HG03575 (cell line): ENCODE measurements at regions not wholly inside any gene's neighbourhood (a gene's known extent, or its start where the extent isn't known, plus 50 kb on each side); places are given as distances from the start of the nearest gene placed in this dataset.

Source experiments
- ATAC-seq: cut with Tn5 transposase; IDR thresholded peaks from one replicate; pipeline ENCODE4 v1.9.1; 2021; ENCODE audit not compliant: unreplicated experiment, insufficient number of reproducible peaks, low FRiP score; ENCODE audit errors: extremely low read depth

DNA sequence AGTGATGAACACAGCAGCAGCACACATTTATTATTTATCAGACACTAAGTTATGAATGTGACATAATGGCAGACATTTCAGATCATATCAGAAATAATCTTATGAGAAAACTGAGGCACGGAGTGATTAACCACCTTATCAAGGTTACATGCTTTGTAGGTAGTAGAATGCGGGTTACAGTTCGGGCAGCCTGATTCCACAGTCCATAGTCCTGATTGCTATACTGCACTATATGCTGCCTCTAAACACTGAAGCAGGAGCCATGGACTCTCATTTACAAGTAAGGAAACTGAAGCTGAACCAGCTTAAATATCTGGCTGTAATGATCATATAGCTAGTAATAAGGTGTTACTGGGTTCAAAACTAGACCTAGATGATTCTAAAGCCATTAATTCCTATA is 291.3 kb upstream of the ADAMTSL1 start:
- ATAC-seq: no peak

DNA sequence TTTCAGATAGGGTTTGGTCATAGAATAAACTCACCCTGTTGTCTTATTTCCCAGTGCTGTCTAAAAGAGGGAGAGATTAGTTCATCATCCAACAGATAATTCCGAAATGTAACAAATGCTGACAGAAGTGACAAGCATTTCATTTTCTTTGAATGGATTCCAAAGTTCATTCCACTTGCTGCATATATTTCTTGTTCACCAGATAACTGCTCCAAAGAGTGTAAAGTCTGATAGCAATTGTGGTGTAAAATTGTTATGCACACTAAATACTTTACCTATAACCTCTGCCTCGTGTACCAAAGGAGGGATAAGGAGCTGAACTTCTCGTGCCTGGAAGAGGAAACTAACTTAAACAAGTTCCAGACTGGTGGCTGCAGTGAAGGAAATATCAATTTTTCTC is 290.0 kb upstream of the ADAMTSL1 start:
- ATAC-seq: no peak

DNA sequence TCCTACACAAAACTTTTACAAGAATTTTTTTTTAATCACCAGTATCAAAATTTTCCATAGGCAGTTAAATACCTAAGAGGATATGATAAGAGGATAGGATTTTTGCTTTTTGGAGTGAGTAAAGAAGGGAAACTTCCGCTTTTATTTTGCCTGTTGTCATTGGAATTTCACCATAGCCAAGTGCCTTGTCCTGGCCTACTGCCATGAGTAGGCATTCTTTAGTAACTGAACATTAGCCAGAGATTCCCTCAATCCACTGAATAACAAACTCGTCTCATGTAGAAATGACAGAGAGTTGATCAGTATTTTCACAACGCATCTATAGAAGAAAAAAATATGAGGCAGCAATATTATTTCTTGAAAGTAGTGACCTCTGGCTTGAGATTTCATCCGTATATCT is 289.6 kb upstream of the ADAMTSL1 start:
- no peak for ATAC-seq

DNA sequence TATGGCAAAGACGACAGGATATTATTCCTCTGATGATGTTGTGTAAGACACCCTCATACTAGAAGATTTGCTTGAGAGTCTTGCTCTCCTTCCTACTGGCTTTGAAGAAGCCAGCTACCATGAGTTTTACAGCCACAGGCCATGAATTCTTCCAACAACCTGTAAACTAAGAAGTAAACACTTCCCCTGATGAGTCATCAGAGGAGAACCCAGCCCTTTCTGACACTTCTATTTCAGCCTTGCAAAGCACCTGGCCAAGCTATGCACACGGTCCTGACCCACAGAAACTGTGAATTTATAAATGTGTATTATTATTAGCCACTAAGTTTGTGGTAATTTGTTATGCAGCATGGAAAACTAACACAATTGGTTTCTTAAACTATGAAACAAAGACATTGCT is 288.8 kb upstream of the ADAMTSL1 start:
- ATAC-seq: no peak

DNA sequence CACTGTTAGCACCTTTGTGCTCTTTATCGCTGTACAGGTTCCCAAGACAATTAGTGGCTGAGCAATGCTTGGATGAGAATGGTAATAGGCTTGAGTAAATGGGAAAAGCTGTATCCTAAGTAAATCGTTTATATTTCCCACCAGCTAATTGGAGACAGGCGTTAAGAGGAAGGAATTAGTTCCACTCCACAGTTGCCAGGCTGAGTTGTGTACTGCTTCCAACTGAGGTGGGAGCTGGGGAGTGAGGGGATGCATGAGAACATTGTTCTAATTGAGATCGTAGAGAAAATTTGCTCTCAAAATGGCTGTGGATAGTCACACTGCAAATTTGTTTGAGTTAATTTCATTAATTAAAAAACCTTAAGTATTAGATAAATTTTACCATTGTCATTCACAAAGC is 285.0 kb upstream of the ADAMTSL1 start:
- no peak for ATAC-seq

DNA sequence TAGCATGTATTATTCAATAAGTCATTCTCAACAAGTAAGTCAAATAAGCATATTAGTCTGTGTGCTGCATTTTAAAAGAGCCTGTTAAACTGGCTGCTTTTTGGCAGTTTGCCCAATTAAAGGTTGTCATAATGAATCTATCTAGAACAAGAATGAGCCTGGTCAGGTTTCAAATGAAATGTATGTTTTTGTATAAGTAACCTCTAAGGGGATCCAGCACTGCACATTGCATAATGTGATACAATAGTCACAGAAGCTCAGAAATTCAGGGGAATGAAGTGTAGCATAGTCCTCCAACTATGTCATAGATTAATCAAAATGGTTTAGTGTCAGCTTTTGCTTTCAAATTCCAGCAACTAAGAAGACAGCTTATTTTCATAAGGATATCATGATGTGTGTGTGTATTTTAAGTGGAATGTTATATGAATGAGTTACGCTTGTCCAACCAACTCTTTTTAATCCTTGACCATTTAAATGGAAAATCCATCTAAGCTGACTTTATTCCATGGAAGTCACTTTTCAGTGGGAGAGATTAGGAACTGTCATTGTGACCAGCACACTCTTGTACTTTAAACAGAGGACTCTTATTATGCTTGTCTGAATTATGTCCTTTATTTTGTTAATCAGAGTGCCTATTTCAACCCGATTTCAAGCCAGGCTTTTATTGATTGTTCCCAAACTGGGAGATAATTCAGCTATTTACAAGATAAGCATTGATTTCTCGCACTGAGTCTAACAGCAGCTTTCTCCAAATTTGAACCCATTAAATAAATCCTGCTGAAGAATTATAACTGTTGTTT is 283.9 kb upstream of the ADAMTSL1 start:
- ATAC-seq: no peak

DNA sequence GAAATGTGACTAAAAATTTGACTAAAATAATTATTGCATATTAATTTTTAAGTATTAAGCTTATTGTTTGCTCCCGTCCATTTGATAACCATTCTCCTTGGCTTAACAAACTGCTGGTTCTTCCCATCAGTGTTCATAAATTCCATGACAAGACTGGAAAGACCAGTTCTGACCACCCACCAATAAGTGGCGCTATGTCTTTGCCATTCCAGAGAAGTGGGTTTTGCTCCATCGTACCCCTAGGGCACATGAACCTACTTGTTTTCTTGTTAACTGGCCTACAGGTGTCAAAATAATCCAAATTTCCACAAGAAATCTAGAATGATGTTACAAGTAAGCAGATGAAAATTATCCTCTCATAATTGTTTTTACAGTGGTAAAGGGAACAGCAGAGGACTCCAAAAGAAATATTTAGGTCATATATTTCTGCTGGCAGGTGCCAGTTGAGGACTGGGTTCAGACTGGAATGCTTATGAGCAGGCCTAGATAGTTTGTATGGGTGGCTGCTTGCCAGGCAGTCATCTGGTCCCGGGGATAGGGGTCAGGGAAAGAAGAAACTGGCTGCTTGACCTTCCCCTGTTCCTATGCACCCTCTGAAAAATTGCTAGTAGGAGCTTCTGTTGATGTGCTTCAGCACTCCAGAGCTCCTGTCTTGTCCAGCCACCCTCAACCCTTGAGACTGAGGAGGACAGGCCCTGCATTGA is 283.1 kb upstream of the ADAMTSL1 start:
- ATAC-seq: no peak

DNA sequence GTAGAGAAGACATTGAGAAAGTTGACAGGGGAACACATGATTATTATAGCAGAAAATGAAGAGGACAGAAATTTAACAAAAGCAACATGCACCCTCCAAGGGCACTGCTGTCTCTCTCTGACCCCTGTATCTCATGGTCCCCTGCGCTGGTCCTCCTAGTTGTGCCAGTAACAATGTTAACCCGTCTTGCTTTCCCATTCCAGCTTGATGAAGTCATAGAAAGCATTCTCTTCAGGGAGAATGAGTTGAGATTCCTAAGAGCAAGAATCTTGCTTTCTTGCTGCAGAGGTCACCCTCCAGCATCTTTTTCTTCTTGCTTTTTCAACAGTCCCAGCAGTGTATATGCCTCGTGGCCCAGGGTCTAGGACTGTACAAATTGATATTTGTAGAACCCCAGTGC is 279.6 kb upstream of the ADAMTSL1 start:
- no peak for ATAC-seq

DNA sequence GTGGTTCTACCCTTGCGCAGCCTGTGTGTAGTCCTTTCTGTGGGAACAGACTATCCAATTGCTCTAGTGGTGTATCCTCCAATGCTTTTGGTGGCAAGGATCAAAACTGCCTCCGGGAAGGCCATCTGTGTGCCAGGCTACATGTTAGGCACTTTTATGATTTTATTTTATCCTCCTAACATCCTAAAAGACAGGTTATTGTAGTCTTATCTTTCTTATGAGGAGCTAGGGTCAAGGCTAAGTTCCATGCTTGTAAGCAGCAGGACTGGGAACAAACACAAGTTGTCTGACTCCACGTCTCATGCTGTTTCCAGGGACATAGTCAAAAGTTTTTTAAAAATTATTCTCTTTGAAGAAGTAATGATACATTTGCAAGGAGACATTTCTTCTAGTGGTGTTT is 278.7 kb upstream of the ADAMTSL1 start:
- no peak for ATAC-seq

DNA sequence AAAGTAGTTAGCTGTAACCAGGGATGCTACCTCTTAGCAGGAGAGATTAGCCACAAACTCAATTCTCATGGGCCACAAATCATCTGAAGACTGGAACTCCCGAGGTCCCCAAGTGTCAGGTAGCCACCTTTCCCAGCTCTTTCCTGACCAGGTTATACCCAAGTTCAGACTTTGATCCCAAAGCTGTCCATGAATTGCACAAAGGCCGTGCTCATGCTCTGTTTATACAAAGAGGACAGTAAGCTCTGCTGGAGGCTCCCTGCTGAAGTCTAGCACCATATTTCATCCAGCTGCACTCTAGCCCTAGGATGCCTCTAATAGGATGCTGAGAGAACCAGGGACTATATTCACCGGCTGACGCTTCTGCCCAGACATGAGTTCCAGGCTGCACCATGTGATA is 271.0 kb upstream of the ADAMTSL1 start:
- no peak for ATAC-seq

DNA sequence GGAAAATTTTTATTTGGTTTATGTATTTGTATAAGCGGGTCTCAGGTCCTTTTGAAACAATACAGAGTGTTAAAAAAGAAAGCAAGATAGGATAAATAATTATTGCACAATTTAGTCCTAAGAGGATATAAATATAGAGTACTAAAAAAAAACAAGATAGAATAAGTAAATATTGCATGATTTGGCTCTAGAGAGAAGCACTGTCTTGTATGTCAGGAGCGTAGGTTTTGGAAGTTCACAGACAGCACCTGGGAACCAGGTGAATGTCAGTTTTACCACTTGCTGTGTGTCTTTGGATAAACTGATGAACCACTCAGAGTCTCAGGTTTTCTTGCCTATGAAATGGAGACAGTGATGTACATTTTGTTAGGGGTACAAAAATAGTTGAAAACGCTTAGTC is 266.2 kb upstream of the ADAMTSL1 start:
- ATAC-seq: no peak

DNA sequence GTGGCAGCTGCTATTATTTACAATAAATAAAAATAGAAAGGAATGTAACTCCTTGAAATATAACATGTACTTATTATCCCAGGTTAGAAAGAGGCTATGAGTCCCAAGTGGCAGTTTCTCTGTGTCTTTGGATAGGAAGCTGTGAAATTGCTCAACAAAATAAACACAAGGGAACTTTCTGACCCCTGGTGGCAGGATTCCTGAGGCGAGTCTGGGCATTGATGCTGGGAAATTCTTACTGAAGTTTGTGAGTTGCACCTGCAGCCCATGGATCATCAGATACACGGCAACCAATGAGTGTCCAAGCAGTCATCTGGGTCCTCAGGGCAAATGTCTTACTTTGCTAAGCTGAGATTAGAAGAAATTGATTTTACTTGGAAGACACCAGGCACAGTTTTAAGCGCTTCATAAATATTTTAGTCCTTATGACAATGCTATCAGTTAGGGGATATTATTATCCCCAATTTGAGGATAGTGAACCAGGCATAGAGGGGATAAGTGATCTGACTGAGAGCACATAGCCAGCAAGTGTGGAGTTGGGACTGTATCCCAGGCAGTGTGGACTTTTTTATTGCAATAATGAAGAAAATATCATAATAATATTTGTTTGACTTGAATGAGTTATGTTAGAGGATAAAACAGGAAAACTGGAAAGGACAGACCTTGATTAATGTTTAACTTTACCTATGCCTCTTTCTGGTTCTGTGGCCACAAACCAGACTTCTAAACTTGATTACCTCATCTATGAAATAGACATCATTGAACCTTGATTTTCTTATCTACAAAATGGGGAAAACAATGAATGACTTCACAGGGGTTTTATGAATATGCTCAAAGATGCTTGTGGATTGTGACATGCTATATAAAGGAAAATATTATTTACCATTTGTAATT is 265.5 kb upstream of the ADAMTSL1 start:
- no peak for ATAC-seq

DNA sequence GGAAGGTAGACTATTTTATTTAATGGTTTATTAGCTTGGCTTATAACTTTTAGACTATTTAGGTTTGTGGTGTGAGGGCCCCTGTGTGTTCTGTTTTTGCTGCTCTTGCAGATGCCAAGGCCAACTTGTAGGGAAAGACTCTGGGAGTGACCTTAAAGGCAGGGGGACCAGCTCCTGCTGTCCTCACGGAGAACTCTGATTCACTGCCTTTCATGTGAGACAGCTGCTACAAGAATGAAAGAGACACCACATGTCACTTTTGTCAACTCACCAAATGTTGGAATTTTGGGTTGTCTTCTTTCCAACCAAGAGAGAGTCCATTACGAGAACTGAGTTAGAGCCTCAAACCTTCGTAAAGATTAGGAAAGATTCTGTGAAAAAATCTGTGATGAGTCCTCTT is 258.3 kb upstream of the ADAMTSL1 start:
- ATAC-seq: no peak

DNA sequence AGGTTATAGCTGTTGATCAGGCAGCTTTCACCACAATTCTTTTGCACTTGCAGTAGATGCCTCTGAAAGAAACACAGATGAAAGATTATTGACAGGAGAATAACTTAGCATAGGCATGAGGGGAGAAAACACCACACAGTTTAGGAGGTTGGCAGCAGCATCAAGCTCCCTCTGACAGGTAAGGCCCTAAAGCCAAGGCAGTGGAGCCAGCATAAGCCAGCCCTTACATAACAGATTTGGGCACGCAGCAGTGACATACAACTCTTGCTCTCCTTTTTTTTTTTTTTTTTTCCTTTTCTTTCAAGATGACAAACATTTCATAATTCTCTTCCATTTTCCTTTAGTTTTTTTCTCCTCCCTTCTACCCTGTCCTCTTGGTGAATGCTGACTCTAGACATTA is 257.6 kb upstream of the ADAMTSL1 start:
- no peak for ATAC-seq

DNA sequence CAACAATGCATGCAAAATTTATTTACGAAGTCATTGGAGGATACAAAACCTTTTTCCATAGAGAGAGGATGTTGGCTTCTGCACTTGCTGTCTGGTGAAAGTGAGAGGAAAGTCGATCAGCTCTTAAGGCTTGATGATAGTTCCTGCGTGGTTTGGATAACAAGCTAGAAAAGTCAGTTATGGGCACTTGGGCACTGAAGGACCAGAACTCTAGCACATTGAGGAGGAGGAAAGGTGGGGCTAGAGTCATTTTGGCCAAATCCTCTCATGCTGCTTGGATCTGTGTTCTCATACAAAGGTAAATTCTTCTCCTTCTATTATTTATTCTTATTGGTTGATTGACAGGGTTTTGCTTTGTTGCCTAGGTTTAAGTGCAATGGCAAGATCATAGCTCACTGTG is 245.9 kb upstream of the ADAMTSL1 start:
- no peak for ATAC-seq

DNA sequence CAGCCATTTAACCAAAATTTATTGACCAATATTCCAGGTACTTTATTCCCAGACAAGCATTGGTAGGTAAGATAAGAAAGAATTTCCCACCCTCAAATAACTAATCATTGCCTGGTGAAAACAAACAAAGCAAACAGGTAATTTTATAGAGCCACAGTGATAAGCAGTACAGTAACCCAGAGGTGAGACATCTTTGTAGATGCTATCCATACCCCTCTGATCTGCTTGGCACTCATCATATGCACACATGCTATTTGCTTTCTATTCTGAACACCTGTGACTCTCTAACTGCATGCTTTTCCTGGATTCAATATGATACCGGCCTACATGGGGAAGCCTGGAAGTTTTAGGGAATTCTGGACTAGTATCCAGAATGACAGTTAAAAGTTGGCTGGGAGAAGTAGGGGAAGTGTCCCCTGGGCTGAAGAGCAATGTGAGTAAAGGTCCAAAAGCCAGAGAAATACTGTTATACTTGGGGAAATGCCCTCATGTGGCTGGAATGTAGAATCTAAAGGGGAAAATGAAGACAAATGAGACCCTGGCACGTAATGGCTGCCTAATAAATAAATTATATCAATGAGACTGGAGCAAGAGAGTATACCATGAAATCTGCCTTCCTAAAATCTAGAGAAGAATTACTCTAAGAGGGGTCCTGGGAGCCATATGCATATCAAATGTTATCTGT is 243.8 kb upstream of the ADAMTSL1 start:
- ATAC-seq: no peak

DNA sequence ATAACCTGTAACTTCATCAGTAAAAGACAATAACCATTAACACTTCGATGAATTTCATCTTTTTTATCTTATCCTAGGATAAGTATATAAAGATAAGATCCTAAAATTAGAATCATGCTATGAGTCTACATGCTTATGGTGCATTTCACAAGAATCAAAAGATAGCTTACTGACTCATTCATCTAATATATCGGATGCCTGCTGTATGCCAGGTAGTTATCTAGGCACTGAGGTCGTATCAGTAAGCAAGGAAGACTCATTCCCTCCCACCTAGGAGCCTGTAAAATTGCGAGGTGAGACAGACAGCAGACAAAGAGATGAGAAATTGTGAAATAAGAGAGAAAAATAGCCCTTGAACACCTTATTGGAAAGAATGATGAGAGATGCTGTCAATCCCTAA is 240.6 kb upstream of the ADAMTSL1 start:
- no peak for ATAC-seq

DNA sequence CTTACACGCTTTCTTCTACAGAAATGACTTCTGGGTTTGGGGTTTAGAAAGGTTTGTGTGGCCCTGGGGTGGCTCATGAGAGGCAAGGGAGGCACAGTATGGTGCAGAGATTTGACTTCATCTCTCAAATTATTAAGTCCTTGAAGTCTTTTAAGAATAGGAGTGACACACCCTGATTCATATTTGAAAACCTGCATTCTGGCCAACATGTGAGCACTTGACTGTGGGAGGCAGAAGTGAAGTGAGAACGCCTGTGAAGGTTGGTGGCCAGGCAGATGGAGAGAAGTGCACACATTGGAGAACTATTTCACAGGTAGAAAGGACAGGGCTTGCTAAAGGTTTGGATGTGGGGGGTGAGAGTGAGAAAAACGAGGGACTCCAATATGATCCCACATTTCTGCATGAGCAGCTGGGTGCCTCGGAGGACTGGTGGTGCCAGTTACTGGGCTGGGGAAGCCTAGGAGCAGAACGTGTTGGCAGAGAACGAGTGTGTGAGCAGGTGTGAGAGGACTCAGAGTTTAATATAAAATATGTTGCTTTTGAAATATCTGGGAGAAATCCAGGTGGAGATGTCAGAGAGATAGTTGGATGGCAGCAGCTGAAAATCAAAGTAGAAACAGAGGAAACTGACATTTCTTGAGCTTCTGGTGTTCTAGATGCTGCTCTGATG is 240.0 kb upstream of the ADAMTSL1 start:
- no peak for ATAC-seq
